Glutamatergic neuron (in vitro differentiated cells): ENCODE measurements at regions not wholly inside any gene's neighbourhood (a gene's known extent, or its start where the extent isn't known, plus 50 kb on each side); places are given as distances from the start of the nearest gene placed in this dataset.

ENCODE experiments used
- DNase-seq: peaks from one replicate; pipeline ENCODE4 v3.0.0; 2022
- H3K27ac Mint-ChIP-seq: one replicate; pipeline ENCODE4 v1.8.0; 2020; ENCODE audit warnings: mild to moderate bottlenecking, mixed read lengths, inconsistent platforms; ENCODE audit not compliant: unreplicated experiment
- H3K27me3 Mint-ChIP-seq: one replicate; pipeline ENCODE4 v1.8.0; 2020; ENCODE audit warnings: mild to moderate bottlenecking, moderate library complexity, mixed read lengths, inconsistent platforms; ENCODE audit not compliant: unreplicated experiment
- H3K36me3 Mint-ChIP-seq: one replicate; pipeline ENCODE4 v1.8.0; 2020; ENCODE audit warnings: mild to moderate bottlenecking, mixed read lengths, inconsistent platforms; ENCODE audit not compliant: unreplicated experiment
- H3K4me1 Mint-ChIP-seq: one replicate; pipeline ENCODE4 v1.8.0; 2020; ENCODE audit warnings: mild to moderate bottlenecking, low read depth, mixed read lengths, inconsistent platforms; ENCODE audit not compliant: unreplicated experiment
- H3K4me3 Mint-ChIP-seq: one replicate; pipeline ENCODE4 v1.8.0; 2020; ENCODE audit warnings: mild to moderate bottlenecking, mixed read lengths, inconsistent platforms; ENCODE audit not compliant: unreplicated experiment
- H3K9me3 Mint-ChIP-seq: one replicate; pipeline ENCODE4 v1.8.0; 2020; ENCODE audit warnings: mild to moderate bottlenecking, moderate library complexity, mixed read lengths, inconsistent platforms; ENCODE audit not compliant: unreplicated experiment
- CTCF ChIP-seq: fragments of 200-600 bp; sonication (generic); IDR thresholded peaks from one replicate; pipeline ENCODE4 v1.5.0; 2021; ENCODE audit not compliant: partially characterized antibody, unreplicated experiment

GRCh38 chr16:65688301-65688700 lies 566.4 kb upstream of the CDH11 start:
- Mint-ChIP-seq H3K27ac (no peak overlapping the region), H3K4me3 (no peak overlapping the region), H3K27me3 (no peaks in the 10 kb centered on the region), H3K36me3 (no peaks in the 10 kb centered on the region), H3K9me3 (peaks cover 2% of the 10 kb centered on the region), H3K4me1 (peaks cover 2% of the 10 kb centered on the region)
- no peak for DNase-seq
- no peak for TF ChIP-seq CTCF

- Mint-ChIP-seq H3K27me3 (no peaks in the 10 kb centered on the region), H3K4me3 (no peak overlapping the region), H3K36me3 (no peaks in the 10 kb centered on the region), H3K9me3 (no peaks in the 10 kb centered on the region), H3K27ac (no peak overlapping the region), H3K4me1 (no peaks in the 10 kb centered on the region)
- peak; percentile 37 for TF ChIP-seq CTCF
- DNase-seq: no peak
Measured at GRCh38 chr16:65684230-65684629, 562.4 kb upstream of the CDH11 start.

- no peak for DNase-seq
- H3K36me3 Mint-ChIP-seq: no peaks in the 10 kb centered on the region
- H3K27ac Mint-ChIP-seq: no peak overlapping the region
- no peak for TF ChIP-seq CTCF
- H3K27me3 Mint-ChIP-seq: no peaks in the 10 kb centered on the region
- H3K4me3 Mint-ChIP-seq: no peak overlapping the region
- peaks cover 1% of the 10 kb centered on the region for H3K9me3 Mint-ChIP-seq
- no peaks in the 10 kb centered on the region for H3K4me1 Mint-ChIP-seq
Measured at GRCh38 chr16:65681406-65681805, 559.5 kb upstream of the CDH11 start.

GRCh38 chr16:65679785-65680184 lies 557.9 kb upstream of the CDH11 start:
- H3K27ac Mint-ChIP-seq: no peak overlapping the region
- H3K4me1 Mint-ChIP-seq: no peaks in the 10 kb centered on the region
- no peaks in the 10 kb centered on the region for H3K36me3 Mint-ChIP-seq
- TF ChIP-seq CTCF: no peak
- H3K4me3 Mint-ChIP-seq: no peak overlapping the region
- no peaks in the 10 kb centered on the region for H3K27me3 Mint-ChIP-seq
- H3K9me3 Mint-ChIP-seq: peaks cover 1% of the 10 kb centered on the region
- no peak for DNase-seq

- H3K27me3 Mint-ChIP-seq: peaks cover under 1% of the 10 kb centered on the region
- H3K36me3 Mint-ChIP-seq: no peaks in the 10 kb centered on the region
- H3K4me3 Mint-ChIP-seq: no peak overlapping the region
- H3K27ac Mint-ChIP-seq: no peak overlapping the region
- H3K9me3 Mint-ChIP-seq: peaks cover 1% of the 10 kb centered on the region
- DNase-seq: no peak
- no peaks in the 10 kb centered on the region for H3K4me1 Mint-ChIP-seq
- TF ChIP-seq CTCF: no peak
Measured at GRCh38 chr16:65675161-65675560, 553.3 kb upstream of the CDH11 start.
